Caki2 (cell line): ENCODE measurements at regions not wholly inside any gene's neighbourhood (a gene's known extent, or its start where the extent isn't known, plus 50 kb on each side); places are given as distances from the start of the nearest gene placed in this dataset.

ENCODE experiments used
- DNase-seq: peaks from one replicate; pipeline ENCODE4 v3.0.0-alpha.2; 2015; ENCODE audit warnings: low read depth
- in situ Hi-C: cut with HindIII; loops from 2 replicates; pipeline ENCODE4 v1.10.0; 2016; ENCODE audit warnings: low sequenced_read_pairs, low pct_unique_long_range_greater_than_20kb, mixed read lengths

DNA sequence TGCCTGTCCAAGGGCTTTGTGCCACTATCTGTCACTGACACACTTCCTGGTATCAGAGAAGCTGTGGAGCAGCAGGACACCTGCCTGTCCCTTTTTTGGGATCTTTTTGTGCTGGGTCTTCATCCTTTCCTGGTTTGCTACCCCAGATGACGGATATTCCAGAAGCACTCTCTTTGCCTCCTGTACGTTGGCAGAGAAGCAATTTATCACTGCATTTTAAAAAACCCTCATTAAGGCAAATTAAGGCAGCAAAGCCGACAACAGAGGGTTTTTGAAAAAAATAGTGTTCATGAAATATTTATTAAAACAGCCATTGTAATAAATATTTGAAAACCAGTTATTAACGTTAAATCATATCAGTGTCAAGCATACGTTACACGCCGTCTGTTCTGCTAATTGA lies 209.6 kb upstream of the NTM start:
- DNase-seq, result no peak
- in situ Hi-C loops, result no loop called here

DNA sequence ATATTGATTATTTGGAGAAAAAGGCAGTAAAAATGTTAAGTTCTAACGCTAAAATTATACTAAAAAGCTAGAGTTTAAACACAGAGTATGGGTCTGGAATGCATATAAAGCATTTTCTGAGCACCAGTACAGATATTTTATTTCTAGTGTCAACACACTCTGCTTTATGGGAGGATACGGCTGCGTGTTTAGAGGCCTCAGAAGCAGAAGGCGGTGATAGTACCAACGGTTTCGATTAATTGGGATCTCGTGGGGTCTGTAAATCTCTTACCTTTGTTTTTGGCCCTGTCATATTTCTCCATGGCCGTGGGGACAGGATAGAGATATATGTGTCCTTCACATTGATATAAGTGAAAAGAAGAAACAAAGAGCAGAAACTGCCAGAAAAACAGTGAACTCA lies 206.8 kb upstream of the NTM start:
- in situ Hi-C loops, result no loop called here
- DNase-seq, result no peak

DNA sequence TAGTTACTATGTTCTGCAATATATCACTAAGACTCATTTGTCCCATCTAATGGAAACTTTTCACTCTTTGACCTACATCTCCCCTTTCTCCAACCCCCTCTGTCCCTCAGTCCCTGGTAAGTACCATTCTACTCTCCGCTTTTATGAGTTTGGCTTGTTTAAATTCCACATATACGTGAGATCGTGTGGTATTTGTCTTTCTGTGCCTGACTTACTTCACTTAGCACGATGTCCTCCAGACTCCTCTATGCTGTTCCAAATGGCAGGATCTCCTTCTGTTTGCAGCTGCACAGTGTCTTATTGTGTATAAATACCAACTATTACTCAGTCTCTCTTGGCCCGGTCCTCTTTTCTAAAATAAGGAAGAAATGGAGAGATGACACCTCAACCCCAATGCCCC lies 205.4 kb upstream of the NTM start:
- no peak for DNase-seq
- in situ Hi-C loops, result no loop called here

DNA sequence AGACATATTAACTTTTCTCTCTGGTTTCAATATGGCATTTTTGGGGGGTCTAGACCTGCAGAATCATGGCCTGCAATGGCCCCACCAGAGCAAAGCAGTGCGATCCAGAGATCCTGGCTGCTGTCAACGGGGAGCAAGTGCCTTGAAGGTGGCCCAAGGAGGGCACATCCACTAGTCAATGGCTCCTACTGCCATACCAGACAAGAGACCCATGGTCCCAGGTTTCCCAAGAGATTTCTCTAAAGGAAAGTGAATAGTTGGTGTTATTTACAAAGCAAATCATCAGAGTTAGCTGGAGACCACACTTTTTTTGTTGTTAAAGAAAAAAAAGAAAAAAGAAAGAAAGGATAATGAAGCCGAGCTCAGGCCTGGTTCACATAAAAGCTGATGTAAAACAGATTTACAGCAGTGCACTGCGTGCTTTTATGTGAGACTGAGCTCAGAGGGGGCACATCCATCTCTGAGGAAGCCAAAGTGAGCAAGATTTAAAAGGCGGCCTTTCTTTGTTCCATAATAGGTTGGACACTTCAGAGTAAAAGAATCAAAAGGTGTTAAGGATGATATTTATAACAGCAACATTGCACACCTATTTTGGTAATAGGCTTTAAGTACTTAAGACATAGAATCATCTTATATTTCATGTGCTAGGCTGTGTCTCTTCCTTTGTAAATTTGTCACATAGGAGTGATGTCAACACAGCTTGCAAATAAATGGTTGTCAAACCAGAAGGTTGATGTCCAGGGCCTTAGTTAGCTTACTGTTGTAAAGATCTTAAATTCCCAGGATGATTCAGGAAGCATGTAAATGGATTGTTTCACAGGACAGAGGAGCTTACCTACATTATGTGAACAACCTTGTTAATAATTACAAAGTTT lies 201.3 kb upstream of the NTM start:
- in situ Hi-C loops, result no loop called here
- no peak for DNase-seq

DNA sequence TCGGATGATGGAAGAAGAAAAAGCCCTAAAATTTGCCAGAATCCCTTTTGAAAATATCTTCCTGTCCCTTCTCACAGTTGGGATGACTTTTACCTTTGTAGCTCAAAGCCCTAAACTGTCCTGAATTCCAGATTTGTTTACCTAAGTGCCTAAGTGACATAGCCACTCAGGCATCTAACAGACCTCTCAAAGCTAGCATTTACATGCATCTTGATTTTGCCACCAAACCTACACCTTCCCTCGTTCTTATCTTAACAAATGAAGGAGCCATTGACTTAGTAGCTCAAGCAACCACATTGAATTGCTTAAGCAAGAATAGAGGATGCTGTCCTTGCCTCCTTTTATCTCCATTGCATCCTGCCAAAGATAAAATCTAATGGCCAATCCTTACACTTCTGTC lies 198.4 kb upstream of the NTM start:
- in situ Hi-C loops, result no loop called here
- no peak for DNase-seq

DNA sequence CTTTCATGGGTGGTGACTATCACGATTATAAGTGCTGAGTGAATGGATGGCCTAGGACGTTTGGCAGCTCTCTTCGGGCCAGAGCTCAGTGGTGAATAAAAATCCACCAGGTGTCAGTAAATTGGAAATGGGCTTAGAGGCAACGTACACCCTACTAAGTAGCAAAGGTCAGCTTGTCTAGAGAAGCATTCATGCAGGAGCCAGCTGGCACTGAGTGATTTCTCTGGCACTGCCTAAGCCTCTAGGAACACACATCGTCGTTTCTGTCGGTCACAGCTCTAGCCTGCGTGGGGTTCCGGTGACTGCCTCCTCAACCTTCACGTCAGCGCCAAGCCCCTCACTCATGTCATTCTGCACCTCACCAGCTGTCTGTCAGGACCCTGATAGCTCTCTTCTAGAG lies 192.4 kb upstream of the NTM start:
- in situ Hi-C loops, result no loop called here

DNA sequence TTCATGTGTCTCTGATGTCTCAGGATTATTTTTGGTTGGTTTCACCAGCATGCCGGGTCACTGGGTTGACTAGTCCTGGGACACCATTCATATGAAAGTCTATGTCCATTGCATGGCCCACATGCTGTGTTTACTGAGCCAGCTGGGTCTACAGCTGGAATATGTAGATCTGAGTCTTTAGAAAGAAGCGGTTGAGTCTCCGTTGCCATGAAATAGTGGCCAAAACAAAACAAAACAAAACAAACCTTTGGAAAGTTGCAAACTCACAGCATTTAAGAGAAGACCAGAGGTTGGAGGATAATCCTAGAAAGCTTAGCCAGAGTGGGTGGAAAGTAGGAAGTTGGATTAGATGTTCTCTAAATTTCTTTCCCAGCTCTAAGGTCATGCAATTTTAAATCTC lies 191.8 kb upstream of the NTM start:
- no peak for DNase-seq
- in situ Hi-C loops, result no loop called here

More for the DNA sequence above, 192.4 kb upstream of the NTM start:
- DNase-seq, result no peak

DNA sequence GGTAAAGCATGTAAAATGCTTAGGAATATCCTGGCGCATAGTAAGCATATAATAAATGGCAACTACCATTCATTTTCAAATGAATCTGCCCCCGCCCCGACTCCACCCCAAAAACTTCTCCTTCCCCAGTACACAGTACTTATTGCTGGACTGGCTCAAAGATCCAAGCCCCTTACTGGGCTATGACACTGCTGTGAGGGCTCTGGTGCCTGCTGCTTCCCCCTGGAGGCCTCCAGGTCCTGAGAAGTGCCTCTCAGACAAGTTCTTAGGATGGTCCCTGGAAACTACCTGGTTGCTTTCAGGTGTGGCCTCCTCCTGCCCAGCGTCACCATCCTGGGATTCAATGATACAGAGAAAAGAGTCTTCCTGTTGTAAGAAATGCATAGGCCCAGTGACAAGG lies 190.6 kb upstream of the NTM start:
- in situ Hi-C loops, result no loop called here
- DNase-seq, result no peak

DNA sequence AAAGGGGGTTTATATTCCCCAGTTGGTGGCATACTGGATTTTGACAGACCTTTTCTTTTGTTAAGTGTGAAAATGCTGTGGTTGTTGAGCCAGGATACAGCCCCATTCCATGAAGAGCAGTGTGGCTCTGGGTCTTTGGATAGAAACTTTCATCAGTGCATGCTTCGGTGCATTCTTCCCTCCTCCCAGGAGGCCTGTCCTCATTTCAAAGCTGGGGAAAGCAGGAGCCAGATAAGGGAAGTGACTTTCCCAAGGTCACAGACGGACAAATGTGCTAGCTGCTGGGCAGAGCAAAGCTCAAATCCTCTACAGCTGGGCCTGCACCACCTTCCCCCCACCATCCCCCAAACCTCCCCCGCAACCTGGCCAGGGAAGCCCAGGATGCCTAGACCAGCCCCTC lies 184.5 kb upstream of the NTM start:
- no peak for DNase-seq

DNA sequence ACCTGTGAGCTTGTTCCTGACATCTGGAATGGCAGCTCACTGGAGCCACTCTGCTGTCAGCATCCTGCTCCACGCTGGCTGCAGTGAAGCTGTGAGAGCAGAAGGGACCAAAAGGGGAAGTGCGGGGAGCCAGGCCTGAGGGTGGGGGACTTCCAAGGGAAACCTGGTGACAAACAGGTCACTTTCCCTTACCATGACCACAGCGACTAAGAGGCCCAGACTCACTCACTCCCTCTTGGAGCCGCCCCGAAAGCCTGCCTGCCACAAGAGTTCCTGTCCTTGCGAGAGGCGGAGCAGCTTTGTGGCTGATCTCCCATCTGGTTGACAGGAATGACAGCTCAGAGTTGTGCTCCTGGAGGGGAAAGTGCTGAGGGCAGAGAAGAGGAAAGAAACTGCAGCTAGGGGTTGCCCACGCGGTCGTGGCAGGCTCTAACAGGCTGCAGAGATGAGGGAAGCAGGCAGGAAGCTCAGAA lies 183.8 kb upstream of the NTM start:
- DNase-seq, result no peak
- in situ Hi-C loops, result no loop called here

More for the DNA sequence above, 184.5 kb upstream of the NTM start:
- in situ Hi-C loops, result no loop called here

DNA sequence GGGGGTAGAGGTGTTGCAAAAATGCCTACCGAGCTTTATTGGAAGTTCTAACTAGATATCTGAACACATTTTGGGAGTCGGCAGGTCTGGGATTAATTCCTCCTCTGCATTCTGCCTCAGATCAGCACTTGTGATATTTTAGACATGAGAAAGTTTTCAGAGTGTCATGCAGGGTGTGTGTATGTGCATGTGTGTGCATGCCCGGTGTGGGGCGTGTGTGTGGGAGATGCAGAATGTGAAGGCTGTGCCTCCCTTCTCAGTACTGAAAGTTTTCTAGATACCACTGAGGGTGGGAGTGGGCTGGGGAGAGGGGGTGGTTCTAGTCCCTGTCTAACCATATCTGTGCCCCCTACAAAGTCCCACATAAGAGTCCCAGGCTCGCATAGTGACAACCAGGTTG lies 180.0 kb upstream of the NTM start:
- no peak for DNase-seq
- in situ Hi-C loops, result no loop called here

DNA sequence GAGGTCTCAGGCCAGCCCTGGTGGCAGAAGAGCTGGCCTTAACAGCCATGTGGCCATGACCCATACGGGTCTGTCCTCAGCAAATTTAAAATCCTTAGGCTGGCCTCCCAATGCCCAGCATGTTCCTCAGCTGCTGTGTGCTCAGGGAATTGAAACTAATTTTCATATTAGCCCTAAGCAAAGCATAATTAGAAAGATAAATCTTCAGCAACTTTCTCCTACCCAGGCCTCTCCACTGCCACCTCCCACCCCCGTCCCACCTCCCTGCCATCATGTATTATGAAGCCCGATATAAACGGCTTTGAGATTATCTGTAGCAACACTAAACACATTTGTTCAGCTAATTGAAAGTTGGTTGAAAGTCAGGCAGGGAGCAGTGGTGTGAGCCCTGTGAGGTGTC lies 178.8 kb upstream of the NTM start:
- in situ Hi-C loops, result no loop called here
- no peak for DNase-seq

DNA sequence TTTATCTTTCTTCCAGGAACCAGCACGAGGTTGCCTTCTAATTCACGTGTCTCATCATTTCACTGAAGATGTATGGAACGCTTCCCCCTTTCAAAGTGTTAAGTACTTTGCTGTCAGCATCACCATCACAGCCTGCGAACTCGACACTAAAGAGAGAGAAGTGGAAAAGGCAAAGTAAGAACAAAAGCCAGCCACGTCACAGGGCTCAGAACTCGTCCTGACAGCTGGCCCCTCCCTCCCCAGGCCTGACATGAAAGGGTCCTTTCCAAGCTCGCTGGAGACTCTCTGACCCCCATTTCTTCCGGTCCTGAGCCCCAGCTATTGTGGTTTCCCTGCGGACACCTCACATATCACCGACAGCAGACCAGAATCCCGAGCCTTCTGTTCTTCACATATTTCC lies 177.8 kb upstream of the NTM start:
- in situ Hi-C loops, result no loop called here
- DNase-seq, result no peak

DNA sequence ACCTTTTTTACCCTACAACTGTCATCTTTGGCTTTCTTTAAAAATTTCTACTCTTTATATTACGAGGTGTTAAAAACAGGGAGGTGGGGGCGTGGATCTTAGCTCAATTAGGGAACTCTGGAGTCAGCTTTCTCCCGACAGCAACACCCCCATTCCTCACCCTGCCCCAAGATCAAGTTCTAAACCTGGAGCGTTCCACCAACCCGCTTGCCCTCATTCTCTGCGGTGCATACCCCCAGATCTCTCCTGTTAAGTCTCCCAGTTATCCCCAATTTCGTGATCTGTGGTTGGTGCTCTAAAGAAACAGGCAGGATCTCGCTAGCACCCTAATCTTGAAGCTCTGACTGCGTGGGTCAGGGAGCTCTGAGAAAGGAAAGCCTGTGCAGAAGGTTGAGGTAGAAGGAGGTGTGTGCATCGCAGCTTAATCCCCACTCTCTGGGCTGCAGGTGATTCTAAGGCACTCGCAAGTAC lies 177.3 kb upstream of the NTM start:
- in situ Hi-C loops, result no loop called here
- DNase-seq, result no peak

DNA sequence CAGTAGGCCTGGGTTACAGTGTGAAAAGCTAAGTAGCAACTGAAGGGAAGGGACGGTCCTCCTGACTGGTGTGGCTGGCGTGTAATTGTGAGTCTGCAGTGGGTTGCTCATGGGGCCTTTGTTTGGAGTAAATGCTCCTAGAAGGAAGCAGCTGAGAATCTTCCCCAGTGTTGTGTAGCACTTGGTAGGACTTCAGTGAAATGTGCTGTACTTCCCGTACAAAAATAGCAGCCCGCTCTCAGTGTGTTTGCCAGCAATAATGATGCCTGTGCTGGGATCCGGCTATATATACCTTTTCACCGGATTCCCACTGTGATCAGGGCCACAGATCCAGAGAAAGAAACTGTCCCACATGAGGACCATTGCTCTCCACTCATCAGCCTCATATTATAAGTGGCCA lies 175.7 kb upstream of the NTM start:
- no peak for DNase-seq
- in situ Hi-C loops, result no loop called here

DNA sequence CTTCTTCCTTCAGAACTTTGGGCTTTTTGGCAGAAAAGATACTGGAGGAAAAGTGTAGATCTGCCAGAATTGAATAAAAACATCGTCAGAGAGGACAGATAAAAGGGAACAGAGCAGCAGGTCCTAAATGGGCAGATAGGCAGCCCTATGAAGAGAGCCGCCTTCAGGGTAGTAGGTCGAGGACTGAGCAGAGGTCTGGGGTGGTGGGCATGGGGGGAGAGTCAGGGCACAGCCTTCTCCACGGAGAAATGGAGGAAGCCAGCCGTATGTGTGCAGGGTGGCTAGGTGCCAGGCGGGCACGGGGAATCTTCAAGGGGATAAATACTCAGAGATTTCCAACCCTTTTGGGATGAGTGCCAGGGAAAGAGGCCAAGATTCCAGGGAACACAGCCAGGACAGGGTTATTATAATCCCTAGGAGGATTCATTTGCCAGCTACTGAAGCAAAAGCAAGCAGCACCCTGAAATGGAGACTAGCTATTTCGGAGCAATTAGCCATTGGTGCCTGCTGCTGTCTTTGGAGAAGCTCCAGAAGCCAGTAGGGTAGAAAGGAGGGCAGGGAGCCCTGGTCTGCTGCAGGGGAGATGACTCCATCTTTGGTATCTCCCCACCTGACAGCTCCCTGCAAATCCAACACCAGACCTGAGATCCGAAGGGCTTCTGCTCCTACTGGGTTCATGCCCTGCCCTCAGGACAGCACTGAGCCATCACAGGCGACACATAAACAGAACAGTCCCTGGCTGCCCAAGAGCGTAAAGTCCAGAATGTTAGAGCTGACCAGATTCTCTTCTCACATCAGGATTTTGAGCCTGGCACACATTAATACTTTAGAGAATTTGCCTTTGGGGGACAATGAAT lies 174.5 kb upstream of the NTM start:
- in situ Hi-C loops, result no loop called here
- no peak for DNase-seq

DNA sequence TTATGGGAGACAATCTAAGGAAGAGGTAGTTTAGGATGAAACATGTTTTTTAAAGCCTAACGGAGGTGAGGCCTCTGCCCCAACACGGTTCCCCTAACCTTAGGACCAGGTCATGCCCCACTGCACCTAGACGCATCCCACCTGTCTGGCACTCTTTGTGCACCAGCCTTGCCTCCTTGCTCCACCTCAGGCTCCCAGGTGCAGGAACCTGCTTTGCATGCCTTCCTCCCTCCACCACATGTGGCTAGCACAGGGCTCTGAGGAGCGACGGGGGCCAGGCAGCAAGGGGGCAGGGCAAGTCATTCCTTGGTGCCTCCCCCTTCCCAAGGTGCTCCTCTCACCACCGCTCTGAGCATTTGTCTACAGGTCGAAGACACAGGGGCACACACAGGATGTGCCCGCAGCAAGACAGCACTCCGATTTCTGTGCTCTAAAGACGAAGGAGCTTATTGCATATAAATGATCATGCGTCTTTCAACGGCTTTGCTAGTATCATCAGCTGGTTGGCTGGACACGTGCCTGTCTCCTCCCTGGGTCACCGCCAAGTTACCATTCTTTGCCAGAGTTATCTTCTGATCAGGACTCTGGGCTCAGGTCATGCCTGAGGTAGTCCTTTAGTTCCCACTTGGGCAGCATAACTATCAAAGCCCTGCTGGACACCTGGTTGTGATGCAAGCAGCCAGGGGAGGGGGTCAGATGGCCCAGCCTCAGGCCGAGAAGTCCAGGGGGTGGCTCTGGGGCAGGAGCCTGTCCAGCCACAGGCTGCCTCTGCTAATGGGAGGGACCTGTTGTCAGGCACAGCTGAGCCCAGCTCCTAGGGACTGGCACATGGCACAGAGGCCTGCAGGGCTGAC lies 172.0 kb upstream of the NTM start:
- in situ Hi-C loops, result no loop called here

DNA sequence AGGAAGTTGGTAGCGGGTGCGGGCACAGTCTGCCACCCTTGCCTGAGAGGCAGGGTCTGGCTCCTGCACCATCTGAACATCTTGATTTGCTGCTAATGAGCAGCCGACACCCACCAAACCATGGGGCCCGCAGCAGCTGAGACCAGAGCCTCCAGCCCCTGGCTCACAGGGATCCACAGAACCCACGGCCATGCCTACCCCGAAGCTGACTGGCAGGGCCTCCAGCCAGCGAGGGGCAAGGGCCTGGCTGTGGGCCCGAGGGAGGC lies 171.5 kb upstream of the NTM start:
- no peak for DNase-seq
- in situ Hi-C loops, result no loop called here

More for the DNA sequence above, 172.0 kb upstream of the NTM start:
- no peak for DNase-seq

DNA sequence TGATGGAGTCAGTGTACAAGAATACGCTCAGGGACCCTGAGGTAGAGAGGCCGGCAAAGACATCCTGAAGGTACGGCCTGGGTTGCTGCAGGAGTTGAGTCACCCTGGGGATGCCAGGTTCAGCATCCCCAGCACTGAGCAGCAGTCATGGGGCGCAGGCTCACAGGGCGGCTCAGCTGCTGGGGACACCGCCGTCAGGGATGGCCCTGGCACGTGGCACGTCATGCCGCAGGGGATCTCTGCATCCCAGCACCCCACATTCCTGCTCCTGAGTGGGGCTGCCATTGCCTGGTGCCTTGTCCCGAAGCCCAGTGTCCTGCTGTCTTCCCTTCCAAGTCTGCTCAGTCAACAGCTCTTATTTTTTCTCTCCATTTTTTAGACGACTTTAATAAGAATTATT lies 168.7 kb upstream of the NTM start:
- DNase-seq, result no peak
- in situ Hi-C loops, result no loop called here
